Epithelial cell of esophagus (primary cell): ENCODE measurements at regions not wholly inside any gene's neighbourhood (a gene's known extent, or its start where the extent isn't known, plus 50 kb on each side); places are given as distances from the start of the nearest gene placed in this dataset.

Source experiments
- DNase-seq: peaks from one replicate; pipeline ENCODE4 v3.0.0; 2010; ENCODE audit warnings: low read depth
- H3K4me3 ChIP-seq: 2 replicates; pipeline ENCODE4 v1.5.1; 2011; ENCODE audit warnings: mild to moderate bottlenecking, low read length, control low read depth
- CTCF ChIP-seq: IDR thresholded peaks from 2 replicates; pipeline ENCODE4 v1.5.1; 2011; ENCODE audit warnings: low read depth, mild to moderate bottlenecking, low read length, control low read depth, inconsistent platforms; ENCODE audit not compliant: insufficient read depth; ENCODE audit errors: missing control alignments

- peak; percentile 3 for DNase-seq
- TF ChIP-seq CTCF: no peak
- H3K4me3 ChIP-seq: no peak overlapping the region
These were observed 248.5 kb upstream of the DIAPH2 start for GRCh38 chrX:96436105-96436504.

- no peak overlapping the region for H3K4me3 ChIP-seq
- DNase-seq: no peak
- TF ChIP-seq CTCF: no peak
These were observed 245.8 kb upstream of the DIAPH2 start for GRCh38 chrX:96438803-96439202.

- TF ChIP-seq CTCF: no peak
- DNase-seq: no peak
- no peak overlapping the region for H3K4me3 ChIP-seq
These were observed 243.7 kb upstream of the DIAPH2 start for GRCh38 chrX:96440941-96441340.

DNA sequence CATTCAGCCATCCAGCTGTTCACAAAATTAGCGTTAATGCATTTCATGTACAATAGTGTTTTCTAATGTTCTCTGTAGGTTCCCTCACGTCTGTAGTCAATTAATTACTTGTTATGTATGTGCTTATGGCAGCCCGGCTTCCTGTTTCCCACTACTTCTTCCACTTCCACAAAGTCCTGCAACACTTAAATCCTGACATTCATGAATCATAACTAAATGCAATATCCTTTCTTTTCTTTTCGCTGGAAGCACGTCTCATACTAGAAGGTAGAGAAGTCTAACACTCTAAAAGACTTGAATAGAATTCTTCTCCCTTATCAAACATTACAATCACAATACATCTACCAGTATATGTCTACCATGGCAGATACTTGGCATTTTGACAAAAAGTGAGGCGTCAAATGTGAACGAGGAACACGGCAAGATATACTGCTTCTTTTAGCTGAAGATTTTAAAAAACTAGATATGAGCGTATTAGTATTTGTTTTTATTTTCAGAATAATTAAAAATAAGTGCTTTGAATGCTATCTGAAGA lies 239.0 kb upstream of the DIAPH2 start:
- no peak for DNase-seq
- H3K4me3 ChIP-seq: no peak overlapping the region

DNA sequence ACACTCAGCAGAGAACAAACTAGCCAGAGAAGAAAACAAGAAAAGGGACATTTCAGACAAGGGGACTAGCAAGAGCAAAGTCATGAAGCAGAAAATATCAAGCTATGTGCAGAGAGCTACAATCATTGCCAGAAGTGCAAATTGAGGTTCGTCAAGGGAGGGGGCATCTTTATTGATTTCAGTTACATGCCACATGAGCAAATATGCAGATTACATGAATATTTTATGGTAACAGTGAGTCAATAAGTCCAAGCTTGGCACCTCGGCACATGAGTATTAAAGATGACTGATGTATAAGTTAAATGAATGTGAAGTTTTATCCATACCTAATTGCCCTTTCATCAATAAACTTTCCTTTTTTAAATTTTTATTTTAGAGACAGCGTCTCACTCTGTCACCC lies 238.1 kb upstream of the DIAPH2 start:
- DNase-seq: no peak
- TF ChIP-seq CTCF: no peak
- no peak overlapping the region for H3K4me3 ChIP-seq

More for the DNA sequence above, 239.0 kb upstream of the DIAPH2 start:
- TF ChIP-seq CTCF: no peak

GRCh38 chrX:96447161-96447560 lies 237.5 kb upstream of the DIAPH2 start:
- no peak for TF ChIP-seq CTCF
- H3K4me3 ChIP-seq: no peak overlapping the region
- no peak for DNase-seq

DNA sequence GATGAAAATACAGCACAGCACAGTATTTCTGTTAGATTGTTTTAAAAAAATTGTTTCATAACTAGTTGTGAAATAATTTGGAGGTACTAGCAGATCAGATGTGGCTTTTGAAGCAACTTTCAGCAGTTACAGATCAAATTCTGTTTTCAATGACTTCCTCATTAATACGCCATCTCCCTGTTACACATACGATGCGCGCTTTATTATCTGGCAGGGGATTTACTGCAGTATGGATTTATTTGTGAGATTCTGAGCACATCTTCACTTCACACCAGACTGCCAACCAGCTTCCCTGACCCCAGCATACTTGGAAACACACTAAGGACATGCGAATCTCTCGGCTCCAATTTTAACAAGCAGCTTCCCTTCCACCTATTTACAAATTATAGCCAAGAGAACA lies 235.5 kb upstream of the DIAPH2 start:
- no peak for DNase-seq

More for the DNA sequence above, 235.5 kb upstream of the DIAPH2 start:
- H3K4me3 ChIP-seq: no peak overlapping the region
- no peak for TF ChIP-seq CTCF
